Head of caudate nucleus (tissue), 42 donors: ENCODE measurements at regions not wholly inside any gene's neighbourhood (a gene's known extent, or its start where the extent isn't known, plus 50 kb on each side); places are given as distances from the start of the nearest gene placed in this dataset.
A peak's percentile ranks its signal among the peaks of the same experiment; 100 is the strongest.

Experiments used
- DNase-seq, 42 donors: peaks; one replicate each; pipeline versions ENCODE4 v3.0.0 to v3.0.0-alpha.2; 2020 to 2021; ENCODE audit warnings: mixed read lengths in 7 of 42
- intact Hi-C: fragments of 100-400 bp; cut with DNase I; formaldehyde crosslinking; loops from one replicate; pipeline ENCODE4 v1.15.0; 2022

GRCh38 chr13:112184261-112184660 is 117.3 kb downstream of the SOX1 start:
- intact Hi-C loops: no loop called here
- peak in 2 of 42 donors; percentile 25 to 33 for DNase-seq

- intact Hi-C loops: no loop called here
- peak in 4 of 42 donors; percentile 4 to 35 (median 10) for DNase-seq
Measured at GRCh38 chr13:112184851-112185371, 118.0 kb downstream of the SOX1 start.

GRCh38 chr13:112185466-112185865 is 118.5 kb downstream of the SOX1 start:
- intact Hi-C loops: no loop called here
- peak in 2 of 42 donors; percentile 16 to 25 for DNase-seq

GRCh38 chr13:112186091-112186490 is 119.1 kb downstream of the SOX1 start:
- intact Hi-C loops: no loop called here
- DNase-seq: peak in 3 of 42 donors; percentile 6 to 26 (median 11)

- intact Hi-C loops: no loop called here
- DNase-seq: peak in 2 of 42 donors; percentile 1 to 13
Measured at GRCh38 chr13:112187527-112188297, 120.8 kb downstream of the SOX1 start.

- peak in 1 of 42 donors; percentile 9 for DNase-seq
- intact Hi-C loops: no loop called here
Measured at GRCh38 chr13:112188298-112188610, 121.3 kb downstream of the SOX1 start.

- DNase-seq: no peak
- intact Hi-C loops: no loop called here
Measured at GRCh38 chr13:112193463-112194166, 126.7 kb downstream of the SOX1 start.

GRCh38 chr13:112194167-112194530 is 127.2 kb downstream of the SOX1 start:
- intact Hi-C loops: no loop called here
- DNase-seq: no peak

GRCh38 chr13:112194579-112194978 is 127.6 kb downstream of the SOX1 start:
- intact Hi-C loops: no loop called here
- peak in 1 of 42 donors; percentile 35 for DNase-seq

- intact Hi-C loops: no loop called here
- no peak for DNase-seq
Measured at GRCh38 chr13:112198396-112199010, 131.6 kb downstream of the SOX1 start.

GRCh38 chr13:112200200-112200599 is 133.3 kb downstream of the SOX1 start:
- DNase-seq: no peak
- intact Hi-C loops: no loop called here

- intact Hi-C loops: no loop called here
- no peak for DNase-seq
Measured at GRCh38 chr13:112202266-112202665, 135.3 kb downstream of the SOX1 start.

- intact Hi-C loops: no loop called here
- DNase-seq: no peak
Measured at GRCh38 chr13:112202966-112203365, 136.0 kb downstream of the SOX1 start.

- intact Hi-C loops: no loop called here
Measured at GRCh38 chr13:112203614-112204013, 136.7 kb downstream of the SOX1 start.

GRCh38 chr13:112204346-112205327 is 137.7 kb downstream of the SOX1 start:
- intact Hi-C loops: no loop called here
- DNase-seq: no peak

More at GRCh38 chr13:112203614-112204013, 136.7 kb downstream of the SOX1 start:
- no peak for DNase-seq

- no peak for DNase-seq
- intact Hi-C loops: no loop called here
Measured at GRCh38 chr13:112205990-112206389, 139.0 kb downstream of the SOX1 start.

- DNase-seq: no peak
- intact Hi-C loops: no loop called here
Measured at GRCh38 chr13:112207129-112207528, 140.2 kb downstream of the SOX1 start.

GRCh38 chr13:112208656-112209055 is 141.7 kb downstream of the SOX1 start:
- DNase-seq: no peak
- intact Hi-C loops: no loop called here

GRCh38 chr13:112209266-112209665 is 142.3 kb downstream of the SOX1 start:
- intact Hi-C loops: no loop called here
- no peak for DNase-seq
